ENCODE measurements at regions not wholly inside any gene's neighbourhood (a gene's known extent, or its start where the extent isn't known, plus 50 kb on each side); places are given as distances from the start of the nearest gene placed in this dataset.

- TF ChIP-seq CTCF (IDR thresholded peaks at IDR 0.05; ENCODE audit: low read depth, low read length): no peak
- no peak for TF ChIP-seq POLR2A (IDR thresholded peaks at IDR 0.05; ENCODE audit: extremely low read depth, insufficient read length)
- TF ChIP-seq MAX (IDR thresholded peaks at IDR 0.05; ENCODE audit: low read depth, low read length): no peak
- no peak for TF ChIP-seq MYC (IDR thresholded peaks at IDR 0.05; ENCODE audit: low read depth, low read length)
These were observed 268.8 kb downstream of the LMBRD1 start for GRCh38 chr6:69527921-69528476.

All from NB4 (cell line).